H1 (cell line): ENCODE measurements at regions not wholly inside any gene's neighbourhood (a gene's known extent, or its start where the extent isn't known, plus 50 kb on each side); places are given as distances from the start of the nearest gene placed in this dataset.

Source experiments
- POLR2A ChIP-seq, 2 experiments: IDR thresholded peaks; 1 replicate in 1 of 2; 2 replicates in 1 of 2; pipeline ENCODE4 v1.6.1; 2011; ENCODE audit warnings: low read depth in 2 of 2, low read length in 2 of 2, mild to moderate bottlenecking in 2 of 2; ENCODE audit errors: control extremely low read depth in 1 of 2
- RBBP5 ChIP-seq: IDR thresholded peaks from 2 replicates; pipeline ENCODE4 v1.7.1; 2012; ENCODE audit warnings: low read depth, mild to moderate bottlenecking, inconsistent platforms, low read length, moderate library complexity, borderline replicate concordance
- RXRA ChIP-seq: IDR thresholded peaks from 2 replicates; pipeline ENCODE4 v1.6.1; 2011; ENCODE audit warnings: low read depth, mild to moderate bottlenecking, low read length, moderate library complexity; ENCODE audit not compliant: insufficient read depth

- TF ChIP-seq RXRA (no peak), POLR2A (IDR thresholded peaks at IDR 0.05; ENCODE audit: control extremely low read depth in 1 of 2, low read depth in 2 of 2, low read length in 2 of 2) (no peak), RBBP5 (no peak)
Observed at GRCh38 chr6:167704396-167704901, 122.3 kb upstream of the AFDN start.
